IgD-negative memory B cell (primary cell): ENCODE measurements at regions not wholly inside any gene's neighbourhood (a gene's known extent, or its start where the extent isn't known, plus 50 kb on each side); places are given as distances from the start of the nearest gene placed in this dataset.

Source experiments
- H3K27ac Mint-ChIP-seq, 3 donors: one replicate each; pipeline ENCODE4 v1.8.0; 2020 to 2022; ENCODE audit warnings: mild to moderate bottlenecking in 3 of 3, mixed read lengths in 3 of 3, moderate library complexity in 1 of 3
- H3K27me3 Mint-ChIP-seq: one replicate; pipeline ENCODE4 v1.8.0; 2021; ENCODE audit warnings: mixed read lengths
- H3K36me3 Mint-ChIP-seq: one replicate; pipeline ENCODE4 v1.8.0; 2020; ENCODE audit warnings: mild to moderate bottlenecking, mixed read lengths
- H3K4me1 Mint-ChIP-seq, 3 donors: one replicate each; pipeline ENCODE4 v1.8.0; 2020 to 2022; ENCODE audit warnings: mixed read lengths in 3 of 3, mild to moderate bottlenecking in 1 of 3
- H3K4me3 Mint-ChIP-seq, 4 donors: one replicate each; pipeline ENCODE4 v1.8.0; 2020 to 2022; ENCODE audit warnings: mild to moderate bottlenecking in 4 of 4, mixed read lengths in 4 of 4, moderate library complexity in 3 of 4
- H3K9me3 Mint-ChIP-seq, 3 donors: one replicate each; pipeline ENCODE4 v1.8.0; 2020 to 2021; ENCODE audit warnings: mixed read lengths in 3 of 3, mild to moderate bottlenecking in 1 of 3

DNA sequence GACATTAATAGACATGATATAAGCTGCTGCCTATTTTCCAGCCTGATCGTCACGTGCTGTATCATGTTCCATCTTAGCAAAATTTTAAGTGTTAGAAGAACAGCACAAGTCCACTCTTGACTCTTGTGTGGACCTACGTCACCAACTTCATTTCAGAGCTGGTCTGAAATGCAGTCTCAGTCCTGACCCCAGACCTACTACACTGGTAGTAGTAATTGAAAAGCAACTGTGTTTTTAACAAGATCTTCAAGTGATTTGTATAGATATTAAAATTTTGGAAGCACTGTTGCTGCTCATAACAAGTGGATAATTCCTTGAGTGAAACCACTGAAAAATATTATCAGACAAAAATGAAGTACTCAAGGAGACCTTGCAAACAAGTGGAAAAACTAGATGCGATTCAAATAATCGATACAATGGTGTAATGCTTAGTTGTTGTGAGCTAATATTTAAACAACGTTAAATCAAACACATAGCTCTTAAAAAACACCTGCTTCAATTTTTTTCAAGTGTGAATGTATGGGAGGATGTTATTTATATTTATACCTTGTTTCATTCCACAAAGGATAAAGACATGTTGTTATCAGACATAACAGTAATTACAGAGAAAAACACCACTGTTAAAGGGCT, 110.9 kb upstream of the JAG1 start:
- Mint-ChIP-seq H3K4me1 (no peaks in the 10 kb centered on the region), H3K4me3 (no peak overlapping the region), H3K36me3 (no peaks in the 10 kb centered on the region), H3K27me3 (no peaks in the 10 kb centered on the region), H3K27ac (no peak overlapping the region), H3K9me3 (peaks cover 0 to 3% (median 0%) of the 10 kb centered on the region in 3 donors)

DNA sequence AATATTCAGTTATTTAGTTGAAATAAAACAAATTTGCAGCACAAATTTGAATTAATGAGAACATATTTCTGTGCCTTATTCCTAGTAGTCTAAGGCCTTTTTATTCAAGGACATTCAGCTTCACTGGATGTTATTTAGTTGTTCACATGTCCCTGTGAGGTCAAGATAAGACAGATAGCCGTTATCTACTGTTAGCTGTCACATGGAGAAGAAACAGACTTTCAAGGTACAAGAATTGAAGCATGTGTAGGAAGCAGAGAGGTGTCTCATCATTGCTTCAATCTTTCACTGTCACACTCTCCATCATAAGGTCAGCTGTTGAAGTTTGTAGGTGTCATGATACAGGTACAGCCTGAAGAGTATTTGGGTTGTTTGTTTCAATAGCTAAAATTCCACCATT, 112.9 kb upstream of the JAG1 start:
- H3K27me3 Mint-ChIP-seq = no peaks in the 10 kb centered on the region
- no peaks in the 10 kb centered on the region for H3K36me3 Mint-ChIP-seq
- H3K9me3 Mint-ChIP-seq = peaks cover 0 to 3% (median 2%) of the 10 kb centered on the region in 3 donors
- H3K27ac Mint-ChIP-seq = no peak overlapping the region
- no peak overlapping the region for H3K4me3 Mint-ChIP-seq
- H3K4me1 Mint-ChIP-seq = no peaks in the 10 kb centered on the region

DNA sequence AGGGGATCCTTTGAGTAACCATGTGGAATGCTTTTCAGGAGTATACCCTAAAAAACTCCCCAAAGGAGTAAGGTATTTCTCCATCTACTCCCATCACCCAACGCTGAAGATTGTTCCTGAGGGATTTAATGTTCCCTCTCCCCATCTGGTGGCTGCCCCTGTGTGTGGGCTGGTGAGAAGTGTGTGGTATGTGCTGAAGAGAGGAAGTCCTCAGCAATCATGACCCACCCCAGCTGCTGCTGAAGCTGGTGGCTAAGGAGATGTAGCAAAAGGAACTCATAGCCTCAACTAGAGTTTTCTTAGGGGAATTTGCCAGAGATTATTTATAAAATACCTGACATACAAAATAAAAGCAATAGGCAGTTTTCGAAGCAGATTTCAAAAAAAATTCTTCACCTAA, 114.3 kb upstream of the JAG1 start:
- H3K27me3 Mint-ChIP-seq = no peaks in the 10 kb centered on the region
- no peaks in the 10 kb centered on the region for H3K36me3 Mint-ChIP-seq
- no peak overlapping the region for H3K27ac Mint-ChIP-seq
- H3K4me3 Mint-ChIP-seq = no peak overlapping the region
- no peaks in the 10 kb centered on the region for H3K4me1 Mint-ChIP-seq
- H3K9me3 Mint-ChIP-seq = peaks cover 0 to 7% (median 3%) of the 10 kb centered on the region in 3 donors

DNA sequence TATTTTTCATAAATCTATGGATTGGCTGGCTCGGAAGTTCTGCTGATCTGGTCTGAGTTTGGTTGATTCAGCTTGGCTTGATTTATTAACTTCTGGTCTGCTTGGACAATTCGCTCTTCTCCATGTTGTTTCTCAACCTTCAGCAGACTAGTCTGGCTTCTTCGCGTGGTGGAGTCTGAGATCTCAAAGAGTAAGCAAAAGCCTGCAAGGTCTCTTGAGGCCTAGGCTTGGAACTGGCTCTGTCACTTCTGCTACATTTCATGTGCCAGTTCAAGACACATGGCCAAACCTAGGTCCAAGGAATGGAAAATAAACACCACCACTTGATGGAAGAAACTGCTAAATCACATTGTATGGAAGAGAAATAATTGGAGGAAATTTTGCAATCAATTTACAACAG, 115.1 kb upstream of the JAG1 start:
- no peak overlapping the region for H3K4me3 Mint-ChIP-seq
- H3K27me3 Mint-ChIP-seq = no peaks in the 10 kb centered on the region
- H3K9me3 Mint-ChIP-seq = peaks cover 0 to 7% (median 3%) of the 10 kb centered on the region in 3 donors
- H3K4me1 Mint-ChIP-seq = no peaks in the 10 kb centered on the region
- H3K27ac Mint-ChIP-seq = no peak overlapping the region
- H3K36me3 Mint-ChIP-seq = no peaks in the 10 kb centered on the region

DNA sequence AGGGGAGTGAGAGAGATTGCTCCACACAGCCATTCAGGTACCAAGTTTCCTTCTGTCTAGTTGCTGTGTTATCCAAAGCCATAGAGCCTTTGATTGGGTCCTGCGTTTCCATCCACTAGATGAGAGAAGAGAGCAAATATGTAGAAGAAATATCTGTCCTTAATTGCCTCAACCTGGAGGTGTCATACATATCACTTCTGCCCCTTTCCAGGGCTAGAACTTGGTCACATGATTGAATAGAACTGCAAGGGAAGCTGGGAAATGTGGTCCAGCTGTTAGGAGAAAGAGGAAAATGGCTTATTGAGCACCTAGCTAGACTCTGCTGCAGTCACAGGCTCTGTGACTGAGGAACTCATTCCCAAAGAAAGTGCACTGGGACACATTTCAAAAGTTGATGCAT, 115.6 kb upstream of the JAG1 start:
- no peak overlapping the region for H3K27ac Mint-ChIP-seq
- no peaks in the 10 kb centered on the region for H3K27me3 Mint-ChIP-seq
- H3K4me1 Mint-ChIP-seq = no peaks in the 10 kb centered on the region
- peaks cover 0 to 7% (median 3%) of the 10 kb centered on the region in 3 donors for H3K9me3 Mint-ChIP-seq
- H3K36me3 Mint-ChIP-seq = no peaks in the 10 kb centered on the region
- no peak overlapping the region for H3K4me3 Mint-ChIP-seq

DNA sequence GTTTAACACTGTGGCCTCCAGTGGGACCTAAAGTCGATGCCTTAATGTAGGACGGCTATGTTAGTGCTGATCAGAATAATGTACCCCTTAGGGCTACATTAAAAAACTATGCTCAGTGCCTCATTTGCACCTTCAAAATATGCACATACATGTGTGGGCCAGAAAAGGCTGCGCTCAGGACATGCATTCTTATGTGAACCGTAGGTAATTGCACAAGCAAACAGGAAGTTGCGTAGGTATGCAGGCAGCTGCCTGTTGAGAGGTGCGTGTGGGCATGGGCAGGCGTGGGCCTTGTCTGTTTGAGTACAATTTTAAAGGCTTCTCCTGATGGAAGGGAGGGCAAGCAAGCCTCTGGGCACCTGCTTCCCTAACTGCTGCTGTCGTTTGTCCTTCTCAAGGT, 116.2 kb upstream of the JAG1 start:
- Mint-ChIP-seq H3K4me3 (no peak overlapping the region), H3K36me3 (no peaks in the 10 kb centered on the region), H3K27me3 (no peaks in the 10 kb centered on the region), H3K4me1 (no peaks in the 10 kb centered on the region), H3K9me3 (peaks cover 0 to 7% (median 3%) of the 10 kb centered on the region in 3 donors), H3K27ac (no peak overlapping the region)

DNA sequence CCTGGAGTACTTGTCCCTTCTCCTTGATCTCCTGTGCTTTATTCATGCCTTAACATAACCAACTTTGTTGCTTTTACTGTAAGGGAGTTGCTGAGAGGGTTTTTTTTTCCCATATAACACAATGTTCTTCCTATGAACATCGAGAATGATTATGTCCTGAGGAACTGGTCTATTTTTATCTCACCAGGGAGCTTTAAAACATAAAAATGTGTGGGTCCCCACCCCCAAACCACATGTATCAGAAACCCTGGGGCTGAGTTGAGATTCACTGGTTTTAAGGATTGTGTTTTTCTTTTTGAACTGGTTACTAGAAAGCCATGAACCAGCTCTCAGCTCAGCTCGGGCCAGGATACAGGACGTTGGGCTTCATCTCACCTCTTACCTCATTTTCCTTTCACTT, 118.5 kb upstream of the JAG1 start:
- no peaks in the 10 kb centered on the region for H3K36me3 Mint-ChIP-seq
- no peaks in the 10 kb centered on the region for H3K27me3 Mint-ChIP-seq
- H3K27ac Mint-ChIP-seq = no peak overlapping the region

DNA sequence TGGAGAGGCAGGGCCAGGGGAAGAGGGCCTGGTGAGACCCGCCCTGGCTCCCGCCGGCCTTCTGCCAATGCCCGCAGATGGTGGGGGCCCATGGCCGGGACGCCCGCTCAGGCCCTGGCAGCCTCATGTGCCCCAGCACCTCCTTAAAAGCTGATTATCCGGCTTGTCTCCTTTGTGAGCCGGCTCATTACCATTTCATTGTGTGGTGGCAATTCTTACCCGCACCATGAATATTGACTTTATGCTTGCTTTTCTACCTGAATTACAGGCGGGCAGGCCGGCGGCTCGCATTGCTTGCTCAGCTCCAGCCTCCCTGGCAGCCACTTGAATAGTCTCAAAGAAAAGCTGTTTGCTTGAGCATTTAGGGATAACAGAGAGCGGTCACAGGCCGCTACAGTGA, 120.0 kb upstream of the JAG1 start:
- H3K36me3 Mint-ChIP-seq = no peaks in the 10 kb centered on the region
- no peaks in the 10 kb centered on the region for H3K27me3 Mint-ChIP-seq
- no peak overlapping the region for H3K4me3 Mint-ChIP-seq
- no peak overlapping the region for H3K27ac Mint-ChIP-seq
- peaks cover 0 to 7% (median 3%) of the 10 kb centered on the region in 3 donors for H3K9me3 Mint-ChIP-seq
- H3K4me1 Mint-ChIP-seq = no peaks in the 10 kb centered on the region

More for the DNA sequence above, 118.5 kb upstream of the JAG1 start:
- Mint-ChIP-seq H3K4me3 (no peak overlapping the region), H3K9me3 (peaks cover 0 to 7% (median 3%) of the 10 kb centered on the region in 3 donors), H3K4me1 (no peaks in the 10 kb centered on the region)

DNA sequence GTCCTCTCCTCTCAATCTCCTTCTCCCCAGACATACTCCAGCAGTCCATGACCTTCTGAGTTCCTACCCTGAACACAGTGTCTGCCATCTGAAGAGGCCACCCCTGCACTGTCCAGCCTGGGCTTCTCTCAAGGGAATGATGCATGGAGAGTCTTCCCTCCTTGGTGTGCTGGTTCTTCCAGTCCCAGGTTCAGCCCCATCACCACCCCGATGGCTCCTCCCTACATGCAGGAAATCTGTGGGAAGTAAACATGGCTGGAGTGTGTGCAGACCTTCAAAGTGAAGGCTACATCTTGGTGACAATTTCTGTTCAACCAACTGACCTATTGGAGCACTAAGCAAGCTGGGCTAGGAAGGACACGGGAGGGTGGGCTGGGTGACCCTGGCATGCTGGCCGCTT, 121.0 kb upstream of the JAG1 start:
- Mint-ChIP-seq H3K27me3 (no peaks in the 10 kb centered on the region), H3K36me3 (no peaks in the 10 kb centered on the region), H3K9me3 (peaks cover 0 to 7% (median 0%) of the 10 kb centered on the region in 3 donors), H3K27ac (no peak overlapping the region), H3K4me1 (no peaks in the 10 kb centered on the region), H3K4me3 (no peak overlapping the region)

DNA sequence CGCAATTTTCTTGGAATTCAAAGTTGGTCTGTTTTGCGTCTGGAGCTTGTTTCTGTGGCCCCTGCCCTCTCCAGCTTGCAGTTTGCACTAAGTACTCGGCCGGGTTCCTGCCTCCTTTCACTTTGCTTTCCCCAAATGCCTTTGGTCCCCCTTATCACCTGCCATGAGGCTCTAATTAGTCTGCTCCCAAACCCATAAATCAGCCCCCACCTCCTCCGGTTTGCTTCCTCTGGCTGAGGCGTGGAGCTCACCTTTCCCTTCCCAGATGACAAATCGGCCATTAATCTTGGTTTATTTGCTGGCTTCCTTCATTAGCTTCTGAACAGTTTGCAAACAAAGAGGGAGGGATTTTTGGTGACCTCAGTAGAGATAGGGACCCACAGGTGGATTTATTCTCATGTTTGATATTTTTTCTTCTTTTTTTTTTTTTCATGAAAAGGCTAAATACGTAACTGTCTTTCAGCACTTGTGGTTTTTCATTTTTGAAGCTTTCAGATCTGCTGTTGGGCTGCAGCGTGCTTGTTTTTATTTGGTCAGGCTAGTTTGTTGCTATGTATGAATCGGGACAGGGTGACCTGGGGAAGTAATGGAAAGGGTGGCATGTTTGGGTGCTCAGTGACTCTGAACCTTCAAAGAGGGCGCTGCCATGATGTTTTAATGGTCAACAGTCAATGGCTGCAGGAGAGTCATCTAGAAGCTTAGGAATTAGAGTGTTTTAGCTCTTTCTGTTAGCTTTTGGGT, 121.7 kb upstream of the JAG1 start:
- no peaks in the 10 kb centered on the region for H3K36me3 Mint-ChIP-seq
- no peaks in the 10 kb centered on the region for H3K27me3 Mint-ChIP-seq
- H3K4me1 Mint-ChIP-seq = no peaks in the 10 kb centered on the region
- peaks cover 0 to 6% (median 0%) of the 10 kb centered on the region in 3 donors for H3K9me3 Mint-ChIP-seq
- no peak overlapping the region for H3K27ac Mint-ChIP-seq
- H3K4me3 Mint-ChIP-seq = no peak overlapping the region

DNA sequence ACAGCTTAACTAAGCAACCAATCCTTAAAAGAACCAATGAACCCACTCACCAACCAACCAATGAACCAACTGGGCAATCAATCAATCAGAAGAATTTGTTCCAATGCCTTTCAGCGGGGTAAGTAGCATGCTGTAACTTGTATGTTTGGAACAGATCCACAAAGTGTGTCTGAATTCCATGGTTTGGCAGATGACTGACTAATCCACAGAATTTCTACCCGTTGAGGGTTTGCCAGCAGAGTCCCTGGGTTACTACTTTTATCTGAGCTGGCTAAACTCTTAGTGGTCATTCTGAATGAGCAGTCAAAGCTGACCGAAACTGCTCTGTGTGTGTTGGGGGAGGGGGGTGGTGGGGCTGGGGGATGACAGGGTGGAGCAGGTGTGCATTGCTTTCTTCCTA, 125.0 kb upstream of the JAG1 start:
- peaks cover 0 to 2% (median 0%) of the 10 kb centered on the region in 3 donors for H3K9me3 Mint-ChIP-seq
- no peaks in the 10 kb centered on the region for H3K27me3 Mint-ChIP-seq
- H3K4me1 Mint-ChIP-seq = peaks cover 0 to 1% (median 0%) of the 10 kb centered on the region in 3 donors
- H3K4me3 Mint-ChIP-seq = no peak overlapping the region
- H3K36me3 Mint-ChIP-seq = no peaks in the 10 kb centered on the region
- no peak overlapping the region for H3K27ac Mint-ChIP-seq

DNA sequence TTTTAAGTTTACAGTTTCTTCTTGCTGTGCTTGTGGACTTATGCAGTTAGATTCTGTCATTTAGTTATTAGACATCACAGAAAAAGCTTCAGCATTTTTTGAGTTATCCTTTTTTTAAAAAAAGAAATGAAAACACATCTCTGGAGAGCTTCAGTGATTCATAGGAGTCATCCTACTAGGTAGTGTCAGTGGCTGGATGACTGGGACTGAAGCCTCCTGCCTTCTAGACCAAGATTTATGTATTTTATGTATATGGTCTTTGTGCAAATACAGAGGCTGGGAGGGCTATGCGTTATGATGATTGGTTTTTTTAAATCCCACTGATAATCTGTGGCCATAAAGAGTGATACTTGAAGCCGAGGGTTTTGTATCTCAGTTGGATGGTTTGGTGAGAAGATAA, 125.9 kb upstream of the JAG1 start:
- Mint-ChIP-seq H3K4me3 (no peak overlapping the region), H3K27me3 (no peaks in the 10 kb centered on the region), H3K27ac (no peak overlapping the region), H3K9me3 (peaks cover 0 to 2% (median 0%) of the 10 kb centered on the region in 3 donors), H3K36me3 (no peaks in the 10 kb centered on the region), H3K4me1 (peaks cover 0 to 1% (median 0%) of the 10 kb centered on the region in 3 donors)

DNA sequence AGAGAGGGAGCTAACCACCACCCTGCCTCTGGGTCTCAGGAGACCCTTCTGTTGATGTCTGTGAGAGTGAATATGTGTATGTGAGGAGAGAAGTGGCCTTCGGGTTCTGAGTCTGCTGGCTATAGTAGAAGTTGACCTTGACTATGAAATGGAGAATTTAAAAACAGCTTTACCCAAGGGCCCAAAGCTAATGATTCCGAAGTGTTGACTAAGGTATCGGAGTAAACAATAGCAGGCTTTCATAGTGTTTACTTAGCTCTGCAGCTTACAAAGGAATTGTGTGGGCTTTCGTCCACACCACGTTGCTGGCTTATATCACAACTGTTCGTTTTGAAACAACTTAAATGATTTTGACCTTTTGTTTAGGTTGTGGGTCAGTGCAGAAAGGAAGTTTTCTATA, 126.5 kb upstream of the JAG1 start:
- no peak overlapping the region for H3K4me3 Mint-ChIP-seq
- H3K36me3 Mint-ChIP-seq = no peaks in the 10 kb centered on the region
- peaks cover 0 to 2% (median 0%) of the 10 kb centered on the region in 3 donors for H3K9me3 Mint-ChIP-seq
- H3K4me1 Mint-ChIP-seq = peaks cover 0 to 1% (median 0%) of the 10 kb centered on the region in 3 donors
- H3K27ac Mint-ChIP-seq = no peak overlapping the region
- H3K27me3 Mint-ChIP-seq = no peaks in the 10 kb centered on the region

DNA sequence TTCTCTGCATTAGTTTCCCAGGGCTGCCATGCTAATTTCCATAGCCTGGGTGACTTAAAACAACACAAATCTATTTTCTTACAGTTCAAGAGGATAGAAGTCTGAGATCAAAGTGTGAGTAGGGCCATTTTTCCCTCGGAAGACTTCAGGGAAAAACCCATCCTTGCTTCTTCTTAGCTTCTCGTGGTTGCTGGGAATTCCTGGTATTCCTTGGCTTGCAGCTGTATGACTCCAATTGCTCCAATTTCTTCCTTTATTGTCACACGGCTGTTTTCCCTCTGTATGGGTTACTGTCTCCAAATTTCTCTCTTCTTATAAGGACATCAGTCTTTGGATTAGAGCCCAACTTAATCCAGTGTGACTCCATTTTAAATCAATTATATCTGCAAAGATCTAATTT, 128.4 kb upstream of the JAG1 start:
- Mint-ChIP-seq H3K4me3 (no peak overlapping the region), H3K27ac (no peak overlapping the region), H3K36me3 (no peaks in the 10 kb centered on the region), H3K9me3 (peaks cover 0 to 2% (median 0%) of the 10 kb centered on the region in 3 donors), H3K4me1 (peaks cover 0 to 1% (median 0%) of the 10 kb centered on the region in 3 donors), H3K27me3 (no peaks in the 10 kb centered on the region)

DNA sequence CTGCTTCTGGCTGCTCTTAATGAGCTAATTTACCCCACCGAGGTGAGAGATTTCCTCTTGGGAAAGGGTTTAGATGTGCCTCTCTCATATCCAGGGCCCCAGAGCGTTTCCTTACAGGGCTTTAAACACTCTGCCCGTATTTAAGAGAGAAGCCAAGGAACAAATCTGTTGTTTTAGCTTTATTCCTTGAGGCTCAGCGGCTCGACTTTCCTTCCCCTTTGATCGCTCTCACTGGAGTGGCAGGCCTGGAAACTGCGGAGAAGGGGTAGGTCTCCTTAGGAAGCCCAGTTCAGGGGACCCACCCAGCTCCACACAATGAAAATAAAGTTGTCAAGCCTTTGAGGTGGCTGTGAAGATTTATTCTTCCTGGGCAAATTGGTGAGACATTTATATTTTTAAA, 132.0 kb upstream of the JAG1 start:
- Mint-ChIP-seq H3K4me3 (no peak overlapping the region), H3K27ac (no peak overlapping the region), H3K36me3 (no peaks in the 10 kb centered on the region), H3K4me1 (peaks cover 0 to 1% (median 0%) of the 10 kb centered on the region in 3 donors), H3K9me3 (peaks cover 0 to 5% (median 4%) of the 10 kb centered on the region in 3 donors), H3K27me3 (no peaks in the 10 kb centered on the region)

DNA sequence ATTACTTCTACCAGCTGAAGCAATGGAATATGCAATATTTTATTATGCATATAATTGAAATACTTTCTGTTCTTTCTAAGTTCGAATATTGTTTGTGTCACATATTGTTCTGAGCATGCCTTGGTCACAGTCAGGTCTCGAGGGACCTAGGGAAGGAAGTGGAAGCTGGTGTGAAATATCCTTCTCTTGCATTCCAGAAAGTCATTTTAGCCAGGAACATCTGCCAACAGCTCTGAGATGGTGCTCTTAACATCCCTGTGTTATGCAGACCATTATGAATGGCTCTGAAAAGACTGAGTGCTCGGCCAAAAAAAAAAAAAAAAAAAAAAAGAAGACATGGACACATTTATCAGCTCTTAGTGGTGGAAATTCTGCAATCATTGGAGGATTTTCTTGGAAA, 132.7 kb upstream of the JAG1 start:
- no peak overlapping the region for H3K4me3 Mint-ChIP-seq

More for the DNA sequence above, 132.7 kb upstream of the JAG1 start:
- H3K27ac Mint-ChIP-seq = no peak overlapping the region
- no peaks in the 10 kb centered on the region for H3K36me3 Mint-ChIP-seq
- peaks cover 0 to 1% (median 0%) of the 10 kb centered on the region in 3 donors for H3K4me1 Mint-ChIP-seq
- peaks cover 0 to 5% (median 4%) of the 10 kb centered on the region in 3 donors for H3K9me3 Mint-ChIP-seq
- H3K27me3 Mint-ChIP-seq = no peaks in the 10 kb centered on the region
